SK-N-SH (cell line): ENCODE measurements at regions not wholly inside any gene's neighbourhood (a gene's known extent, or its start where the extent isn't known, plus 50 kb on each side); places are given as distances from the start of the nearest gene placed in this dataset.

Experiments
- CTCF ChIA-PET: fragments of 300-600, 350-600 bp; formaldehyde crosslinking; extraction: SDS; loops from one replicate; lab custom pipeline; 2021; lab: Yijun Ruan, JAX
- POLR2A ChIA-PET: fragments of 350-600 bp; sonication (Branson Sonifier 250); formaldehyde crosslinking; extraction: SDS; loops from one replicate; lab custom pipeline; 2020; ENCODE audit warnings: antibody characterized with exemption, inconsistent platforms; lab: Yijun Ruan, JAX
- DNase-seq: peaks from one replicate; pipeline ENCODE4 v3.0.0; 2012
- H2AFZ ChIP-seq: fragments of 200-600 bp; sonication (generic); 2 replicates; pipeline ENCODE4 v1.8.1; 2016; ENCODE audit warnings: antibody characterized with exemption, mild to moderate bottlenecking, low read depth
- H3F3A ChIP-seq: fragments of 200-600 bp; sonication (generic); replicated peaks from 2 replicates; pipeline ENCODE3; 2016; ENCODE audit warnings: antibody characterized with exemption, mild to moderate bottlenecking; ENCODE audit not compliant: insufficient read depth
- H3K27ac ChIP-seq, 2 experiments: fragments of 200-500 bp in 1 of 2; fragments of 200-600 bp in 1 of 2; sonication (Bioruptor generic) in 1 of 2; sonication (generic), shearing (Covaris generic) in 1 of 2; 2 replicates each; pipeline versions ENCODE4 v1.5.1 to v1.6.1; 2014 to 2016; ENCODE audit warnings: low read depth in 2 of 2, inconsistent platforms in 1 of 2, low read length in 1 of 2, mild to moderate bottlenecking in 1 of 2, mixed read lengths in 1 of 2
- H3K27me3 ChIP-seq: fragments of 200-600 bp; sonication (generic), shearing (Covaris generic); 2 replicates; pipeline ENCODE4 v1.6.1; 2016; ENCODE audit warnings: mixed run types; ENCODE audit not compliant: insufficient read depth
- H3K36me3 ChIP-seq, 2 experiments: fragments of 200-500 bp in 1 of 2; fragments of 200-600 bp in 1 of 2; sonication (Bioruptor generic) in 1 of 2; sonication (generic) in 1 of 2; replicated peaks in 1 of 2; 2 replicates each; pipeline versions ENCODE3 to v1.5.1; 2014 to 2016; ENCODE audit warnings: low read length in 1 of 2, mild to moderate bottlenecking in 1 of 2; ENCODE audit not compliant: insufficient read depth in 2 of 2, control insufficient read depth in 1 of 2
- H3K4me1 ChIP-seq, 2 experiments: fragments of 200-500 bp in 1 of 2; fragments of 200-600 bp in 1 of 2; sonication (Bioruptor generic) in 1 of 2; sonication (generic), shearing (Covaris generic) in 1 of 2; 2 replicates each; pipeline versions ENCODE4 v1.5.1 to v1.6.1; 2014 to 2016; ENCODE audit warnings: low read depth in 1 of 2, low read length in 1 of 2, mixed run types in 1 of 2; ENCODE audit not compliant: insufficient read depth in 2 of 2, control insufficient read depth in 1 of 2
- H3K4me2 ChIP-seq: fragments of 200-600 bp; sonication (generic), shearing (Covaris generic); 2 replicates; pipeline ENCODE4 v1.6.1; 2017; ENCODE audit warnings: mixed run types
- H3K4me3 ChIP-seq, 2 experiments: fragments of 200-500 bp in 1 of 2; fragments of 200-600 bp in 1 of 2; sonication (Bioruptor generic) in 1 of 2; sonication (generic), shearing (Covaris generic) in 1 of 2; 2 replicates each; pipeline versions ENCODE4 v1.5.1 to v1.8.1; 2014 to 2016; ENCODE audit warnings: low read depth in 2 of 2, inconsistent platforms in 1 of 2, low read length in 1 of 2, mild to moderate bottlenecking in 1 of 2, mixed read lengths in 1 of 2, moderate library complexity in 1 of 2
- H3K79me2 ChIP-seq: fragments of 200-600 bp; sonication (generic); 2 replicates; pipeline ENCODE4 v1.8.1; 2017; ENCODE audit warnings: mild to moderate bottlenecking; ENCODE audit not compliant: insufficient read depth
- H3K9ac ChIP-seq: fragments of 200-600 bp; sonication (generic); 2 replicates; pipeline ENCODE4 v1.6.1; 2017; ENCODE audit warnings: mixed run types
- H3K9me2 ChIP-seq: fragments of 200-600 bp; sonication (generic); 2 replicates; pipeline ENCODE4 v1.6.1; 2017; ENCODE audit warnings: mixed run types
- H3K9me3 ChIP-seq: fragments of 200-600 bp; sonication (generic); 2 replicates; pipeline ENCODE4 v1.6.1; 2017; ENCODE audit warnings: mixed run types, mild to moderate bottlenecking, moderate library complexity
- H4K20me1 ChIP-seq: fragments of 200-600 bp; sonication (generic); 2 replicates; pipeline ENCODE4 v1.6.1; 2017; ENCODE audit warnings: mild to moderate bottlenecking, mixed run types; ENCODE audit not compliant: insufficient read depth
- CHD2 ChIP-seq: fragments of 150-350 bp; IDR thresholded peaks from 2 replicates; pipeline ENCODE4 v1.6.1; 2018; ENCODE audit warnings: low read length; ENCODE audit not compliant: partially characterized antibody
- ELF1 ChIP-seq: IDR thresholded peaks from 2 replicates; pipeline ENCODE4 v1.4.0; 2012
- EP300 ChIP-seq, 2 experiments: IDR thresholded peaks; 2 replicates each; pipeline versions ENCODE4 v1.4.0 to v1.6.1; 2012; ENCODE audit warnings: borderline replicate concordance in 1 of 2, low read depth in 1 of 2, low read length in 1 of 2
- EZH2phosphoT487 ChIP-seq: fragments of 200-600 bp; sonication (generic); IDR thresholded peaks from 2 replicates; pipeline ENCODE4 v1.6.1; 2017; ENCODE audit warnings: low read depth, mixed run types, mild to moderate bottlenecking, antibody characterized with exemption, moderate library complexity, borderline replicate concordance
- GABPA ChIP-seq: IDR thresholded peaks from 2 replicates; pipeline ENCODE4 v1.4.0; 2012; ENCODE audit warnings: low read depth, mild to moderate bottlenecking
- GATA2 ChIP-seq: sonication (generic); formaldehyde crosslinking; IDR thresholded peaks from 2 replicates; pipeline ENCODE4 v1.5.0; 2020; ENCODE audit warnings: mild to moderate bottlenecking, missing genetic modification reagents
- MEF2A ChIP-seq: IDR thresholded peaks from 2 replicates; pipeline ENCODE4 v1.4.0; 2012; ENCODE audit warnings: low read depth, borderline replicate concordance
- NRF1 ChIP-seq: IDR thresholded peaks from 2 replicates; pipeline ENCODE4 v1.6.1; 2012; ENCODE audit warnings: low read depth, mild to moderate bottlenecking, low read length
- PBX3 ChIP-seq: IDR thresholded peaks from 2 replicates; pipeline ENCODE4; 2012
- POLR2AphosphoS5 ChIP-seq: IDR thresholded peaks from 2 replicates; pipeline ENCODE4 v1.6.1; 2012; ENCODE audit warnings: low read depth, low read length
- RCOR1 ChIP-seq: fragments of 150-350 bp; IDR thresholded peaks from 2 replicates; pipeline ENCODE4 v1.6.1; 2017; ENCODE audit warnings: antibody characterized with exemption, low read length
- SIN3A ChIP-seq: IDR thresholded peaks from 2 replicates; pipeline ENCODE4 v1.6.1; 2012; ENCODE audit warnings: low read depth, mild to moderate bottlenecking, low read length, moderate library complexity, borderline replicate concordance
- SMC3 ChIP-seq: IDR thresholded peaks from 2 replicates; pipeline ENCODE4 v1.6.1; 2012; ENCODE audit warnings: low read depth, low read length, improper control_type of control experiment
- TCF12 ChIP-seq: IDR thresholded peaks from 2 replicates; pipeline ENCODE4 v1.4.0; 2012
- USF1 ChIP-seq: IDR thresholded peaks from 2 replicates; pipeline ENCODE4 v1.4.0; 2012; ENCODE audit warnings: low read depth, borderline replicate concordance
- USF2 ChIP-seq: fragments of 150-350 bp; IDR thresholded peaks from 2 replicates; pipeline ENCODE4 v1.6.1; 2017; ENCODE audit warnings: antibody characterized with exemption, low read length, low read depth, borderline replicate concordance
- YY1 ChIP-seq: IDR thresholded peaks from 2 replicates; pipeline ENCODE4 v1.4.0; 2012; ENCODE audit warnings: low read depth, mild to moderate bottlenecking
- WGBS: methylation state at CpG from one replicate; pipeline ENCODE4 v1.1.6; 2017; ENCODE audit warnings: low lambda C conversion rate; 5-methylcytosine and 5-hydroxymethylcytosine counted together

GRCh38 chr5:166571668-166572067 lies 1719.8 kb upstream of the WWC1 start:
- Histone ChIP-seq H3K9me3 (0 out of 2 replicates have a peak, but pooled peaks cover 4% of the 10 kb centered on the region), H3K79me2 (no peaks in the 10 kb centered on the region), H3K4me1 (no peaks in the 10 kb centered on the region), H3K9ac (no peak overlapping the region), H2AFZ (no peak overlapping the region), H3K9me2 (no peaks in the 10 kb centered on the region), H3K27ac (no peak overlapping the region), H3K4me3 (no peak overlapping the region), H3K4me2 (no peak overlapping the region), H3K27me3 (no peaks in the 10 kb centered on the region), H3F3A (no peaks in the 10 kb centered on the region), H3K36me3 (no peaks in the 10 kb centered on the region), H4K20me1 (no peaks in the 10 kb centered on the region)
- no peak for DNase-seq
- ChIA-PET POLR2A (no interaction called here), CTCF (no interaction called here)
- TF ChIP-seq MEF2A, result no peak

GRCh38 chr5:166576323-166576722 lies 1715.1 kb upstream of the WWC1 start:
- H3K9ac ChIP-seq, result no peak overlapping the region
- no peak overlapping the region for H3K4me2 ChIP-seq
- H3K36me3 ChIP-seq, result no peaks in the 10 kb centered on the region
- no peak overlapping the region for H2AFZ ChIP-seq
- no peaks in the 10 kb centered on the region for H3K9me2 ChIP-seq
- no peak overlapping the region for H3K4me3 ChIP-seq
- no peaks in the 10 kb centered on the region for H3K79me2 ChIP-seq
- WGBS, result 65% methylated on average over 3 of the region's 3 CpGs
- no peaks in the 10 kb centered on the region for H3F3A ChIP-seq
- CTCF ChIA-PET, result no interaction called here
- H3K9me3 ChIP-seq, result no peaks in the 10 kb centered on the region
- TF ChIP-seq USF2 (no peak), EP300 (IDR thresholded peaks at IDR 0.05; ENCODE audit: borderline replicate concordance in 1 of 2, low read depth in 1 of 2, low read length in 1 of 2) (no peak), RCOR1 (no peak), PBX3 (no peak), EZH2phosphoT487 (no peak), ELF1 (no peak), SIN3A (no peak), SMC3 (no peak), GATA2 (CRISPR knock-in tag) (no peak), USF1 (no peak), TCF12 (no peak), YY1 (no peak), CHD2 (no peak), GABPA (no peak), MEF2A (no peak), POLR2AphosphoS5 (no peak), NRF1 (no peak)
- POLR2A ChIA-PET, result no interaction called here
- H3K4me1 ChIP-seq, result no peaks in the 10 kb centered on the region
- no peaks in the 10 kb centered on the region for H3K27me3 ChIP-seq
- no peaks in the 10 kb centered on the region for H4K20me1 ChIP-seq
- no peak for DNase-seq
- H3K27ac ChIP-seq, result no peak overlapping the region
